ENCODE measurements at regions not wholly inside any gene's neighbourhood (a gene's known extent, or its start where the extent isn't known, plus 50 kb on each side); places are given as distances from the start of the nearest gene placed in this dataset.
"Not testable (repeated sequence)": the region's sequence is repeated elsewhere in the genome, so short reads cannot be mapped to it uniquely, and the experiment has no call there.

- no peak overlapping the region for H3K14ac ChIP-seq (ENCODE audit: insufficient read depth, low read length)
- no peak overlapping the region for H3K4ac ChIP-seq (ENCODE audit: low read depth, low read length)
- H3K23me2 ChIP-seq (ENCODE audit: insufficient read length, low read depth, low read length, poor library complexity, severe bottlenecking), result no peaks in the 10 kb centered on the region
- no peak overlapping the region for H2AFZ ChIP-seq (ENCODE audit: low read length)
- H4K20me1 ChIP-seq (ENCODE audit: control insufficient read depth, insufficient read depth, insufficient read length), result no peaks in the 10 kb centered on the region
- H3K27me3 Mint-ChIP-seq (ENCODE audit: low read depth), result peaks cover 11% of the 10 kb centered on the region
- H3K27me3 ChIP-seq (ENCODE audit: insufficient read depth, low read length), result no peaks in the 10 kb centered on the region
- H3K36me3 Mint-ChIP-seq (ENCODE audit: insufficient read depth in 1 of 3, low read depth in 3 of 3), result peaks cover 0 to 5% (median 3%) of the 10 kb centered on the region in 3 experiments; a peak in 4 of 7 replicates
- no peaks in the 10 kb centered on the region for H3K4me1 ChIP-seq (ENCODE audit: insufficient read depth, low read length)
- no peaks in the 10 kb centered on the region for H3K4me1 Mint-ChIP-seq
- H2AK5ac ChIP-seq (ENCODE audit: insufficient read length, low read length), result no peak overlapping the region
- H3K18ac ChIP-seq (ENCODE audit: insufficient read length, low read depth, low read length), result no peak overlapping the region
- H2BK15ac ChIP-seq (ENCODE audit: low read depth, low read length), result no peak overlapping the region
- H3K9ac ChIP-seq (ENCODE audit: extremely low read depth, insufficient read length, low read length), result no peak overlapping the region
- H3K27ac ChIP-seq (ENCODE audit: insufficient read length, low read depth, low read length), result no peak overlapping the region
- WGBS (ENCODE audit: extremely low coverage, insufficient read length, low lambda C conversion rate), result no CpG with 5 or more reads among the region's 6 CpGs
- H4K5ac ChIP-seq (ENCODE audit: insufficient read length, low read depth, low read length), result no peak overlapping the region
- TF ChIP-seq, protein P1, sequence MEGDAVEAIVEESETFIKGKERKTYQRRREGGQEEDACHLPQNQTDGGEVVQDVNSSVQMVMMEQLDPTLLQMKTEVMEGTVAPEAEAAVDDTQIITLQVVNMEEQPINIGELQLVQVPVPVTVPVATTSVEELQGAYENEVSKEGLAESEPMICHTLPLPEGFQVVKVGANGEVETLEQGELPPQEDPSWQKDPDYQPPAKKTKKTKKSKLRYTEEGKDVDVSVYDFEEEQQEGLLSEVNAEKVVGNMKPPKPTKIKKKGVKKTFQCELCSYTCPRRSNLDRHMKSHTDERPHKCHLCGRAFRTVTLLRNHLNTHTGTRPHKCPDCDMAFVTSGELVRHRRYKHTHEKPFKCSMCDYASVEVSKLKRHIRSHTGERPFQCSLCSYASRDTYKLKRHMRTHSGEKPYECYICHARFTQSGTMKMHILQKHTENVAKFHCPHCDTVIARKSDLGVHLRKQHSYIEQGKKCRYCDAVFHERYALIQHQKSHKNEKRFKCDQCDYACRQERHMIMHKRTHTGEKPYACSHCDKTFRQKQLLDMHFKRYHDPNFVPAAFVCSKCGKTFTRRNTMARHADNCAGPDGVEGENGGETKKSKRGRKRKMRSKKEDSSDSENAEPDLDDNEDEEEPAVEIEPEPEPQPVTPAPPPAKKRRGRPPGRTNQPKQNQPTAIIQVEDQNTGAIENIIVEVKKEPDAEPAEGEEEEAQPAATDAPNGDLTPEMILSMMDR (conservative IDR thresholded peaks at IDR 0.05), result no peak
- no peak overlapping the region for H3K56ac ChIP-seq (ENCODE audit: insufficient read length, low read depth, low read length)
- no peak overlapping the region for H3K4me2 ChIP-seq (ENCODE audit: insufficient read depth, insufficient read length, low read length)
- no peak overlapping the region for H3K27ac Mint-ChIP-seq
- H4K91ac ChIP-seq (ENCODE audit: insufficient read length, low read depth, low read length), result no peak overlapping the region
- H2BK12ac ChIP-seq (ENCODE audit: insufficient read length, low read depth, low read length), result no peak overlapping the region
- H3K79me2 ChIP-seq (ENCODE audit: insufficient read depth, low read length), result no peaks in the 10 kb centered on the region
- H4K8ac ChIP-seq (replicated peaks; ENCODE audit: insufficient read length, low read depth, low read length), result no peak overlapping the region
- no peak overlapping the region for H2BK5ac ChIP-seq (ENCODE audit: insufficient read length, low read length)
- no peak for DNase-seq
- no peak overlapping the region for H2BK20ac ChIP-seq (ENCODE audit: low read depth, low read length, poor library complexity, severe bottlenecking)
- no peak overlapping the region for H3K23ac ChIP-seq (ENCODE audit: insufficient read length, low read depth, low read length)
- no peaks in the 10 kb centered on the region for H3K9me3 ChIP-seq (ENCODE audit: control insufficient read depth, low read depth, low read length)
- H2BK120ac ChIP-seq (ENCODE audit: low read depth, low read length, poor library complexity, severe bottlenecking), result no peak overlapping the region
- H3K9me3 Mint-ChIP-seq, result peaks cover 29 to 74% of the 10 kb centered on the region in 2 experiments
- no peaks in the 10 kb centered on the region for H3K79me1 ChIP-seq (ENCODE audit: insufficient read depth, low read depth, low read length, poor library complexity, severe bottlenecking)
- no peak overlapping the region for H3T11ph ChIP-seq (ENCODE audit: low read length)
- H3K4me3 Mint-ChIP-seq, result no peak overlapping the region
Measured at GRCh38 chr6:159395609-159396008, 226.4 kb downstream of the FNDC1 start.

DNA sequence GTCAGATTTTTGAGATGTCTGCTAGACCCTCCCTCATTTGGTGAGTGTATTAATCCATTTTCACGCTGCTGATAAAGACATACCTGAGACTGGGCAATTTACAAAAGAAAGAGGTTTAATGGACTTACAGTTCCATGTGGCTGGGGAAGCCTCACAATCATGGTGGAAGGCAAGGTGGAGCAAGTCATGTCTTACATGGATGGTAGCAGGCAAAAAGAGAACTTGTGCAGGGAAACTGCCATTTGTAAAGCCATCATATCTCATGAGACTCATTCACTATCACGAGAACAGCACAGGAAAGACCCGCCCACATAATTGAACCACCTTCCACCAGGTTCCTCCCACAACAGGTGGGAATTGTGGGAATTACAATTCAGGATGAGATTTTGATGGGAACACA lies 223.5 kb downstream of the FNDC1 start:
- not testable (repeated sequence) for H3K27ac Mint-ChIP-seq

More for the DNA sequence above, 223.5 kb downstream of the FNDC1 start:
- not testable (repeated sequence) for H3K4me2 ChIP-seq (ENCODE audit: insufficient read depth, insufficient read length, low read length); H3K9me3 ChIP-seq (ENCODE audit: control insufficient read depth, low read depth, low read length); H2AK5ac ChIP-seq (ENCODE audit: insufficient read length, low read length); DNase-seq; H3K14ac ChIP-seq (ENCODE audit: insufficient read depth, low read length); H3K23ac ChIP-seq (ENCODE audit: insufficient read length, low read depth, low read length); H4K5ac ChIP-seq (ENCODE audit: insufficient read length, low read depth, low read length); H3K4me1 Mint-ChIP-seq; H4K91ac ChIP-seq (ENCODE audit: insufficient read length, low read depth, low read length); H3K79me2 ChIP-seq (ENCODE audit: insufficient read depth, low read length); H2AFZ ChIP-seq (ENCODE audit: low read length); H2BK5ac ChIP-seq (ENCODE audit: insufficient read length, low read length); H3K4me3 Mint-ChIP-seq; H3K56ac ChIP-seq (ENCODE audit: insufficient read length, low read depth, low read length); H3K23me2 ChIP-seq (ENCODE audit: insufficient read length, low read depth, low read length, poor library complexity, severe bottlenecking); H4K20me1 ChIP-seq (ENCODE audit: control insufficient read depth, insufficient read depth, insufficient read length); H4K8ac ChIP-seq (replicated peaks; ENCODE audit: insufficient read length, low read depth, low read length); H3K4me1 ChIP-seq (ENCODE audit: insufficient read depth, low read length); H3K27ac ChIP-seq (ENCODE audit: insufficient read length, low read depth, low read length); H2BK12ac ChIP-seq (ENCODE audit: insufficient read length, low read depth, low read length); H3K27me3 ChIP-seq (ENCODE audit: insufficient read depth, low read length); H2BK120ac ChIP-seq (ENCODE audit: low read depth, low read length, poor library complexity, severe bottlenecking); H3K9ac ChIP-seq (ENCODE audit: extremely low read depth, insufficient read length, low read length); H3K4ac ChIP-seq (ENCODE audit: low read depth, low read length); H3K36me3 Mint-ChIP-seq (ENCODE audit: insufficient read depth in 1 of 3, low read depth in 3 of 3); H3K79me1 ChIP-seq (ENCODE audit: insufficient read depth, low read depth, low read length, poor library complexity, severe bottlenecking); H3K18ac ChIP-seq (ENCODE audit: insufficient read length, low read depth, low read length); H2BK15ac ChIP-seq (ENCODE audit: low read depth, low read length); H3T11ph ChIP-seq (ENCODE audit: low read length); H2BK20ac ChIP-seq (ENCODE audit: low read depth, low read length, poor library complexity, severe bottlenecking)
- Mint-ChIP-seq H3K9me3 (peaks cover 29 to 81% of the 10 kb centered on the region in 2 experiments), H3K27me3 (ENCODE audit: low read depth) (peaks cover 11% of the 10 kb centered on the region)
- no CpG with 5 or more reads among the region's 3 CpGs for WGBS (ENCODE audit: extremely low coverage, insufficient read length, low lambda C conversion rate)

All from H9 (cell line).